Natural killer cell treated with Interleukin-12 subunit alpha and Interleukin-12 subunit beta and Interleukin-15 and Interleukin-18, amount 100 ng/mL, for 72 hours (primary cell): ENCODE measurements at regions not wholly inside any gene's neighbourhood (a gene's known extent, or its start where the extent isn't known, plus 50 kb on each side); places are given as distances from the start of the nearest gene placed in this dataset.

ENCODE experiments used
- ATAC-seq, 2 donors: fragments of 150-1000 bp; cut with Tn5 transposase in 1 of 2; sonication (Bioruptor Pico), chemical (Tn5 transposase) in 1 of 2; 2 replicates each; pipeline ENCODE4 v1.10.0; 2021
- DNase-seq: peaks from one replicate; pipeline ENCODE4 v3.0.0; 2022; ENCODE audit warnings: low spot score
- H3K27ac Mint-ChIP-seq, 2 donors: 1 replicate in 1 of 2; 2 replicates in 1 of 2; pipeline ENCODE4 v1.8.0; 2022; ENCODE audit warnings: mixed read lengths in 2 of 2, mild to moderate bottlenecking in 1 of 2, moderate library complexity in 1 of 2
- H3K27me3 Mint-ChIP-seq, 2 donors: 1 replicate in 1 of 2; 2 replicates in 1 of 2; pipeline ENCODE4 v1.8.0; 2022; ENCODE audit warnings: mixed read lengths in 2 of 2
- H3K36me3 Mint-ChIP-seq: one replicate; pipeline ENCODE4 v1.8.0; 2022; ENCODE audit warnings: mixed read lengths
- H3K4me1 Mint-ChIP-seq, 2 donors: 1 replicate in 1 of 2; 2 replicates in 1 of 2; pipeline ENCODE4 v1.8.0; 2022; ENCODE audit warnings: low read depth in 2 of 2, mixed read lengths in 2 of 2, mild to moderate bottlenecking in 1 of 2
- H3K4me3 Mint-ChIP-seq: one replicate; pipeline ENCODE4 v1.8.0; 2022; ENCODE audit warnings: mixed read lengths
- H3K9me3 Mint-ChIP-seq: 2 replicates; pipeline ENCODE4 v1.8.0; 2022; ENCODE audit warnings: mixed read lengths

GRCh38 chr12:125564753-125565152, 499.5 kb downstream of the AACS start:
- Mint-ChIP-seq H3K27ac (no peak overlapping the region), H3K36me3 (no peaks in the 10 kb centered on the region)
- ATAC-seq: no peak

GRCh38 chr12:125567581-125567980, 502.3 kb downstream of the AACS start:
- H3K36me3 Mint-ChIP-seq: no peaks in the 10 kb centered on the region
- ATAC-seq (no peak), DNase-seq (no peak)
- peaks cover 0 to 6% of the 10 kb centered on the region in 2 donors for H3K27me3 Mint-ChIP-seq
- H3K4me1 Mint-ChIP-seq: no peaks in the 10 kb centered on the region
- peaks cover 3% of the 10 kb centered on the region for H3K9me3 Mint-ChIP-seq
- no peak overlapping the region for H3K27ac Mint-ChIP-seq
- H3K4me3 Mint-ChIP-seq: no peak overlapping the region

More at GRCh38 chr12:125564753-125565152, 499.5 kb downstream of the AACS start:
- Mint-ChIP-seq H3K9me3 (peaks cover 3% of the 10 kb centered on the region), H3K27me3 (peaks cover 0 to 6% of the 10 kb centered on the region in 2 donors), H3K4me1 (no peaks in the 10 kb centered on the region), H3K4me3 (no peak overlapping the region)
- no peak for DNase-seq

DNA sequence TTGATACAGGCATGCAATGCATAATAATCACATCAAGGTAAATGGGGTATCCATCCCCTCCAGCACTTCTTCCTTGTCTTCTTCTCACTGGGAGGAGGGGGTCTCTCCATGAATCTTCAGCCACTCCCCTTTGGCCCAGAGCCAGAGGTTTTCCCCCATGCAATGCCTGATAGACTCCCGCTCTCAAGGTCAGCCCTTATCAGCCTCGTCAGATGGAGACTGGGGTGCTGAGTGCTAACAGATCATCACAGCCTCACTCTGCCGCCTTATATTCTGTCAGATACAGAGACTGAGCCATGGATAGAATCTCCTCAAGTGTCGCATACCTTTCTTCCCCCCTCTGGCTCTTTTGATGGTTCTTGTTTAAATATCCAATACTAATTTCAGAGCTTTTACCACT, 503.1 kb downstream of the AACS start:
- H3K36me3 Mint-ChIP-seq: no peaks in the 10 kb centered on the region
- DNase-seq: no peak
- H3K27me3 Mint-ChIP-seq: peaks cover 0 to 6% of the 10 kb centered on the region in 2 donors
- H3K4me3 Mint-ChIP-seq: no peak overlapping the region
- H3K9me3 Mint-ChIP-seq: peaks cover 3% of the 10 kb centered on the region
- no peak overlapping the region for H3K27ac Mint-ChIP-seq
- no peak for ATAC-seq
- no peaks in the 10 kb centered on the region for H3K4me1 Mint-ChIP-seq

GRCh38 chr12:125573271-125573670, 508.0 kb downstream of the AACS start:
- H3K36me3 Mint-ChIP-seq: peaks cover 10% of the 10 kb centered on the region
- no peaks in the 10 kb centered on the region for H3K4me1 Mint-ChIP-seq
- H3K9me3 Mint-ChIP-seq: peaks cover under 1% of the 10 kb centered on the region
- DNase-seq: no peak
- no peak for ATAC-seq
- H3K4me3 Mint-ChIP-seq: no peak overlapping the region
- peaks cover 0 to 11% of the 10 kb centered on the region in 2 donors for H3K27me3 Mint-ChIP-seq
- H3K27ac Mint-ChIP-seq: no peak overlapping the region

DNA sequence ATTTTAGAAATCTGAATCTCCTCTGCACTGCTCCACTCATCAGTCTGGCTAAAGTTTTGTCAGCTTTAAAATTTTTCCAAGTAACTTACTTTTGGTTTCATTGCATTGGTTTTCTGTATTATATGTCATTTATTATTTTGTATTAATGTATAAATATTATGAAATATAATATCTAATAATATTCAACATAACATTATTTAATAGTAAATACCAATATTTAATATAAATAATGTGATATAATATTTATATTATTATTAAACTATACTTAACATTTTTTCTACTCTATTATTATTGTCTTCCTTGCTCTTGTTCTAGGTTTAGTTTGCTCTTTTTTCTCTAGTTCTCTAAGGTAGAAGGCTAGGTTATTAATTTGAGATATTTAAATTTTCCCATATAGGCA, 512.1 kb downstream of the AACS start:
- ATAC-seq (no peak), DNase-seq (no peak)
- no peaks in the 10 kb centered on the region for H3K4me1 Mint-ChIP-seq
- H3K4me3 Mint-ChIP-seq: no peak overlapping the region
- H3K27me3 Mint-ChIP-seq: peaks cover 0 to 10% of the 10 kb centered on the region in 2 donors
- H3K36me3 Mint-ChIP-seq: peaks cover 22% of the 10 kb centered on the region
- no peak overlapping the region for H3K27ac Mint-ChIP-seq
- peaks cover 12% of the 10 kb centered on the region for H3K9me3 Mint-ChIP-seq

DNA sequence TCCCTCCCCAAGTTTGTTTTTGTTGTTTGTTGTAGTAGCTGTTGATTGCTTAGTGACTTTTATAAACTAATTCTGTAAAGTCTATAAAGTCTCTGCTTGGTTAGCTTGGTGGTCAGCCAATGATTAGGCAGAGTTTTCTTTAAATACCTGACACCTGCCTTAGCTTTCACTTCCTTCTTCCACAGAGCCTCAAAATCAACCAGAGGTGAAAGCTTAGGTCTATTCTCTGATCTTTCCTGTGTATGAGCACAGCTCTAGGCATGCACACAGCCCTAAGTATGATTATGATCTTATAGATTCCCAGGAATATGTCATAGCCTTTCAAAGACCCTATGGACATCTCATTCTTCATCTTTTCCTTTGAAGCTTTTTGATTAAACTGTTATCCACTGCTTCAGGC, 514.7 kb downstream of the AACS start:
- H3K36me3 Mint-ChIP-seq: peaks cover 22% of the 10 kb centered on the region
- ATAC-seq: no peak
- DNase-seq: no peak
- H3K27ac Mint-ChIP-seq: no peak overlapping the region
- peaks cover 0 to 10% of the 10 kb centered on the region in 2 donors for H3K27me3 Mint-ChIP-seq
- no peaks in the 10 kb centered on the region for H3K4me1 Mint-ChIP-seq
- H3K9me3 Mint-ChIP-seq: peaks cover 12% of the 10 kb centered on the region
- H3K4me3 Mint-ChIP-seq: no peak overlapping the region

GRCh38 chr12:125583071-125583470, 517.8 kb downstream of the AACS start:
- Mint-ChIP-seq H3K9me3 (peaks cover 12% of the 10 kb centered on the region), H3K36me3 (peaks cover 14% of the 10 kb centered on the region), H3K27ac (no peak overlapping the region), H3K4me1 (no peaks in the 10 kb centered on the region), H3K27me3 (no peaks in the 10 kb centered on the region), H3K4me3 (no peak overlapping the region)
- ATAC-seq: no peak
- DNase-seq: no peak

GRCh38 chr12:125586441-125586840, 521.2 kb downstream of the AACS start:
- peaks cover 3% of the 10 kb centered on the region for H3K9me3 Mint-ChIP-seq
- no peak for DNase-seq
- no peaks in the 10 kb centered on the region for H3K4me1 Mint-ChIP-seq
- H3K27ac Mint-ChIP-seq: no peak overlapping the region
- no peak for ATAC-seq
- no peaks in the 10 kb centered on the region for H3K36me3 Mint-ChIP-seq
- no peak overlapping the region for H3K4me3 Mint-ChIP-seq
- no peaks in the 10 kb centered on the region for H3K27me3 Mint-ChIP-seq

- no peak overlapping the region for H3K4me3 Mint-ChIP-seq
- no peaks in the 10 kb centered on the region for H3K27me3 Mint-ChIP-seq
- ATAC-seq: no peak
- no peak for DNase-seq
- H3K9me3 Mint-ChIP-seq: peaks cover 7% of the 10 kb centered on the region
- no peak overlapping the region for H3K27ac Mint-ChIP-seq
- H3K36me3 Mint-ChIP-seq: no peaks in the 10 kb centered on the region
- H3K4me1 Mint-ChIP-seq: no peaks in the 10 kb centered on the region
Observed at GRCh38 chr12:125593269-125593668, 528.0 kb downstream of the AACS start.

DNA sequence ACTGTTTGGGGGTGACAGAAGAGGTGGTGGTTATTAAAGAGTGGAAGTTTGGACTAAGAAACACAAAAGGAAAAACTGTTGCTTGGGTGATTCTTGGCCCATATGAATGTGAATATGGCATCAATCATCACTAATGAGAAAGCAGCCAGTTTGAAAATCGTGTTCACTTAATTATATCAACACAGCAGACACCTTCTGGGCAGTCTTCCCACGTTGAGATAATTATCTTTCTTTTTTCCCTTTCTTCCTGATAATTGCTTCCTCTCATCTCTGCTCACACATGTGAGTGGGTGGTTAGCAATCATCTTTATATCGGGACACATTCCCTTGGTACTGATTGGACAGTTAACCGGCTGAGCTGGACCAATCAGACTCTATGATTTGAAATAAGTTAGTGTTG, 539.7 kb downstream of the AACS start:
- H3K36me3 Mint-ChIP-seq: no peaks in the 10 kb centered on the region
- ATAC-seq (no peak), DNase-seq (no peak)
- H3K27me3 Mint-ChIP-seq: no peaks in the 10 kb centered on the region
- no peak overlapping the region for H3K27ac Mint-ChIP-seq
- H3K9me3 Mint-ChIP-seq: peaks cover 7% of the 10 kb centered on the region
- no peaks in the 10 kb centered on the region for H3K4me1 Mint-ChIP-seq
- no peak overlapping the region for H3K4me3 Mint-ChIP-seq

GRCh38 chr12:125606312-125606711, 541.1 kb downstream of the AACS start:
- Mint-ChIP-seq H3K36me3 (no peaks in the 10 kb centered on the region), H3K27ac (no peak overlapping the region), H3K9me3 (peaks cover 6% of the 10 kb centered on the region), H3K27me3 (no peaks in the 10 kb centered on the region), H3K4me3 (no peak overlapping the region), H3K4me1 (no peaks in the 10 kb centered on the region)
- DNase-seq (no peak), ATAC-seq (no peak)

- Mint-ChIP-seq H3K9me3 (peaks cover 4% of the 10 kb centered on the region), H3K27me3 (no peaks in the 10 kb centered on the region), H3K4me1 (no peaks in the 10 kb centered on the region)
Observed at GRCh38 chr12:125610292-125610691, 545.1 kb downstream of the AACS start.

GRCh38 chr12:125610971-125611370, 545.7 kb downstream of the AACS start:
- H3K9me3 Mint-ChIP-seq: peaks cover 4% of the 10 kb centered on the region
- DNase-seq (no peak), ATAC-seq (no peak)
- H3K27ac Mint-ChIP-seq: no peak overlapping the region
- no peaks in the 10 kb centered on the region for H3K36me3 Mint-ChIP-seq
- no peak overlapping the region for H3K4me3 Mint-ChIP-seq
- no peaks in the 10 kb centered on the region for H3K4me1 Mint-ChIP-seq
- H3K27me3 Mint-ChIP-seq: no peaks in the 10 kb centered on the region

More at GRCh38 chr12:125610292-125610691, 545.1 kb downstream of the AACS start:
- no peaks in the 10 kb centered on the region for H3K36me3 Mint-ChIP-seq
- no peak overlapping the region for H3K4me3 Mint-ChIP-seq
- H3K27ac Mint-ChIP-seq: no peak overlapping the region
- ATAC-seq (no peak), DNase-seq (no peak)

GRCh38 chr12:125614058-125614457, 548.8 kb downstream of the AACS start:
- DNase-seq: no peak
- H3K4me3 Mint-ChIP-seq: no peak overlapping the region
- H3K36me3 Mint-ChIP-seq: no peaks in the 10 kb centered on the region
- H3K9me3 Mint-ChIP-seq: peaks cover 4% of the 10 kb centered on the region
- no peak for ATAC-seq
- H3K27me3 Mint-ChIP-seq: no peaks in the 10 kb centered on the region
- no peak overlapping the region for H3K27ac Mint-ChIP-seq
- no peaks in the 10 kb centered on the region for H3K4me1 Mint-ChIP-seq

DNA sequence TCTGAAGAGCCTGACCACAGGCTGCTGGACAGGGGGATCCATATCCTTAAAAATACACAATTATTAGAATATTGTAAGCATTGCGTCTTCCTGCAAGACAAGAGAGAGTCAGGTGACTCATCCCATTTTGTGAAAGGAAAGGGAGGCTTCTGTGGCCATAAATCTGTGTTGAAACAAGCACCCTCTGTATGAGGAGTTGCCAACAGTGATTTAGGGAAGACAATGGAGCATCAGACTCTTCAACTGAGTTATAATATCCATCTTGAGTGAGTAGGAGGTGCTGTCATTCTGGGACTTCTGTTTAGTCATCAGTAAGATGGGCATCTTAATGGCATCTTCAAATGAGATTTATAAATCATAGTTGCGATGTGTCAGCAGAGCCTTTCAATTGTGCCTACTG, 554.5 kb downstream of the AACS start:
- Mint-ChIP-seq H3K36me3 (no peaks in the 10 kb centered on the region), H3K9me3 (peaks cover 6% of the 10 kb centered on the region), H3K4me3 (no peak overlapping the region), H3K27ac (no peak overlapping the region), H3K4me1 (no peaks in the 10 kb centered on the region), H3K27me3 (no peaks in the 10 kb centered on the region)
- ATAC-seq: no peak
- DNase-seq: no peak
